ENCODE measurements at regions not wholly inside any gene's neighbourhood (a gene's known extent, or its start where the extent isn't known, plus 50 kb on each side); places are given as distances from the start of the nearest gene placed in this dataset.
A peak's percentile ranks its signal among the peaks of the same experiment; 100 is the strongest.

GRCh38 chr6:137352859-137353258, 133.7 kb upstream of the IFNGR1 start:
- no peak for DNase-seq

GRCh38 chr6:137351890-137352289, 132.7 kb upstream of the IFNGR1 start:
- DNase-seq: peak; percentile 63

GRCh38 chr6:137350857-137351256, 131.7 kb upstream of the IFNGR1 start:
- no peak for DNase-seq

- no peak for DNase-seq
Observed at GRCh38 chr6:137349856-137350830, 131.0 kb upstream of the IFNGR1 start.

- no peak for DNase-seq
Observed at GRCh38 chr6:137348777-137349176, 129.6 kb upstream of the IFNGR1 start.

GRCh38 chr6:137343241-137343640, 124.1 kb upstream of the IFNGR1 start:
- no peak for DNase-seq

- DNase-seq: no peak
Observed at GRCh38 chr6:137342607-137343190, 123.5 kb upstream of the IFNGR1 start.

- no peak for DNase-seq
Observed at GRCh38 chr6:137341681-137342195, 122.6 kb upstream of the IFNGR1 start.

- no peak for DNase-seq
Observed at GRCh38 chr6:137339929-137340559, 120.9 kb upstream of the IFNGR1 start.

- DNase-seq: no peak
Observed at GRCh38 chr6:137334884-137335283, 115.7 kb upstream of the IFNGR1 start.

- DNase-seq: no peak
Observed at GRCh38 chr6:137334094-137334493, 114.9 kb upstream of the IFNGR1 start.

- DNase-seq: no peak
Observed at GRCh38 chr6:137332637-137333280, 113.6 kb upstream of the IFNGR1 start.

GRCh38 chr6:137323860-137324259, 104.7 kb upstream of the IFNGR1 start:
- DNase-seq: no peak

- DNase-seq: no peak
Observed at GRCh38 chr6:137320271-137320670, 101.1 kb upstream of the IFNGR1 start.

GRCh38 chr6:137316626-137317025, 97.4 kb upstream of the IFNGR1 start:
- DNase-seq: no peak

- DNase-seq: peak; percentile 53
Observed at GRCh38 chr6:137315081-137315480, 95.9 kb upstream of the IFNGR1 start.

- DNase-seq: peak; percentile 41
Observed at GRCh38 chr6:137313928-137314855, 95.0 kb upstream of the IFNGR1 start.

- DNase-seq: no peak
Observed at GRCh38 chr6:137313211-137313610, 94.0 kb upstream of the IFNGR1 start.

GRCh38 chr6:137311940-137312339, 92.8 kb upstream of the IFNGR1 start:
- no peak for DNase-seq

- peak; percentile 84 for DNase-seq
Observed at GRCh38 chr6:137309078-137309762, 90.0 kb upstream of the IFNGR1 start.

- DNase-seq: no peak
Observed at GRCh38 chr6:137307163-137307854, 88.1 kb upstream of the IFNGR1 start.
